Tibial nerve (tissue), 4 donors: ENCODE measurements at regions not wholly inside any gene's neighbourhood (a gene's known extent, or its start where the extent isn't known, plus 50 kb on each side); places are given as distances from the start of the nearest gene placed in this dataset.

ENCODE experiments used
- EP300 ChIP-seq, 2 donors: sonication (generic); formaldehyde crosslinking; IDR thresholded peaks; one replicate each; pipeline ENCODE4 v1.6.1; 2017; ENCODE audit warnings: antibody characterized with exemption in 2 of 2, mild to moderate bottlenecking in 1 of 2
- POLR2A ChIP-seq, 2 donors: fragments of 450-650 bp; IDR thresholded peaks; one replicate each; pipeline ENCODE4 v1.6.1; 2017; ENCODE audit warnings: antibody characterized with exemption in 2 of 2, mild to moderate bottlenecking in 2 of 2, moderate library complexity in 2 of 2
- TF ChIP-seq, protein P1 (sequence below), 5 experiments: fragments of 200-600 bp in 3 of 5; fragments of 450-650 bp in 2 of 5; sonication (generic) in 3 of 5; IDR thresholded peaks; one replicate each; pipeline ENCODE4 v1.5.1; 2016 to 2019; ENCODE audit warnings: antibody characterized with exemption in 5 of 5, mild to moderate bottlenecking in 3 of 5, moderate library complexity in 2 of 5

- TF ChIP-seq, protein P1, sequence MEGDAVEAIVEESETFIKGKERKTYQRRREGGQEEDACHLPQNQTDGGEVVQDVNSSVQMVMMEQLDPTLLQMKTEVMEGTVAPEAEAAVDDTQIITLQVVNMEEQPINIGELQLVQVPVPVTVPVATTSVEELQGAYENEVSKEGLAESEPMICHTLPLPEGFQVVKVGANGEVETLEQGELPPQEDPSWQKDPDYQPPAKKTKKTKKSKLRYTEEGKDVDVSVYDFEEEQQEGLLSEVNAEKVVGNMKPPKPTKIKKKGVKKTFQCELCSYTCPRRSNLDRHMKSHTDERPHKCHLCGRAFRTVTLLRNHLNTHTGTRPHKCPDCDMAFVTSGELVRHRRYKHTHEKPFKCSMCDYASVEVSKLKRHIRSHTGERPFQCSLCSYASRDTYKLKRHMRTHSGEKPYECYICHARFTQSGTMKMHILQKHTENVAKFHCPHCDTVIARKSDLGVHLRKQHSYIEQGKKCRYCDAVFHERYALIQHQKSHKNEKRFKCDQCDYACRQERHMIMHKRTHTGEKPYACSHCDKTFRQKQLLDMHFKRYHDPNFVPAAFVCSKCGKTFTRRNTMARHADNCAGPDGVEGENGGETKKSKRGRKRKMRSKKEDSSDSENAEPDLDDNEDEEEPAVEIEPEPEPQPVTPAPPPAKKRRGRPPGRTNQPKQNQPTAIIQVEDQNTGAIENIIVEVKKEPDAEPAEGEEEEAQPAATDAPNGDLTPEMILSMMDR (IDR thresholded peaks at IDR 0.05), result no peak
- TF ChIP-seq EP300 (IDR thresholded peaks at IDR 0.05) (no peak), POLR2A (IDR thresholded peaks at IDR 0.05) (no peak)
Measured at GRCh38 chr16:49036126-49036525, 245.5 kb downstream of the CBLN1 start.
